ENCODE measurements at regions not wholly inside any gene's neighbourhood (a gene's known extent, or its start where the extent isn't known, plus 50 kb on each side); places are given as distances from the start of the nearest gene placed in this dataset.

- no peaks in the 10 kb centered on the region for H3K27me3 ChIP-seq
- peak; percentile 18 for DNase-seq
Observed at GRCh38 chr10:55500931-55501559, 700.0 kb upstream of the PCDH15 start.

GRCh38 chr10:55497893-55498499 lies 697.0 kb upstream of the PCDH15 start:
- no peak overlapping the region for H3K27ac ChIP-seq
- no peaks in the 10 kb centered on the region for H3K27me3 ChIP-seq
- no peak for DNase-seq
- no peaks in the 10 kb centered on the region for H3K36me3 ChIP-seq
- H3K9ac ChIP-seq (ENCODE audit: low read depth in 2 of 2, low read length in 2 of 2), result no peak overlapping the region
- TF ChIP-seq, protein P1, sequence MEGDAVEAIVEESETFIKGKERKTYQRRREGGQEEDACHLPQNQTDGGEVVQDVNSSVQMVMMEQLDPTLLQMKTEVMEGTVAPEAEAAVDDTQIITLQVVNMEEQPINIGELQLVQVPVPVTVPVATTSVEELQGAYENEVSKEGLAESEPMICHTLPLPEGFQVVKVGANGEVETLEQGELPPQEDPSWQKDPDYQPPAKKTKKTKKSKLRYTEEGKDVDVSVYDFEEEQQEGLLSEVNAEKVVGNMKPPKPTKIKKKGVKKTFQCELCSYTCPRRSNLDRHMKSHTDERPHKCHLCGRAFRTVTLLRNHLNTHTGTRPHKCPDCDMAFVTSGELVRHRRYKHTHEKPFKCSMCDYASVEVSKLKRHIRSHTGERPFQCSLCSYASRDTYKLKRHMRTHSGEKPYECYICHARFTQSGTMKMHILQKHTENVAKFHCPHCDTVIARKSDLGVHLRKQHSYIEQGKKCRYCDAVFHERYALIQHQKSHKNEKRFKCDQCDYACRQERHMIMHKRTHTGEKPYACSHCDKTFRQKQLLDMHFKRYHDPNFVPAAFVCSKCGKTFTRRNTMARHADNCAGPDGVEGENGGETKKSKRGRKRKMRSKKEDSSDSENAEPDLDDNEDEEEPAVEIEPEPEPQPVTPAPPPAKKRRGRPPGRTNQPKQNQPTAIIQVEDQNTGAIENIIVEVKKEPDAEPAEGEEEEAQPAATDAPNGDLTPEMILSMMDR (IDR thresholded peaks at IDR 0.05), result no peak
- no peak overlapping the region for H3K4me3 ChIP-seq
- intact Hi-C loops (cut with DNase I), result no loop called here
- no peaks in the 10 kb centered on the region for H3K9me3 ChIP-seq
- no peaks in the 10 kb centered on the region for H3K4me1 ChIP-seq

More at GRCh38 chr10:55500931-55501559, 700.0 kb upstream of the PCDH15 start:
- no peak overlapping the region for H3K9ac ChIP-seq (ENCODE audit: low read depth in 2 of 2, low read length in 2 of 2)
- H3K4me1 ChIP-seq, result no peaks in the 10 kb centered on the region
- TF ChIP-seq, protein P1 (IDR thresholded peaks at IDR 0.05), result no peak
- intact Hi-C loops (cut with DNase I), result no loop called here
- H3K4me3 ChIP-seq, result no peak overlapping the region
- H3K9me3 ChIP-seq, result no peaks in the 10 kb centered on the region
- no peak overlapping the region for H3K27ac ChIP-seq
- H3K36me3 ChIP-seq, result no peaks in the 10 kb centered on the region

GRCh38 chr10:55495555-55495954 lies 694.5 kb upstream of the PCDH15 start:
- H3K4me1 ChIP-seq, result no peaks in the 10 kb centered on the region
- DNase-seq, result no peak
- H3K9me3 ChIP-seq, result no peaks in the 10 kb centered on the region
- H3K36me3 ChIP-seq, result no peaks in the 10 kb centered on the region
- H3K4me3 ChIP-seq, result no peak overlapping the region
- H3K9ac ChIP-seq (ENCODE audit: low read depth in 2 of 2, low read length in 2 of 2), result no peak overlapping the region
- TF ChIP-seq, protein P1 (IDR thresholded peaks at IDR 0.05), result no peak
- intact Hi-C loops (cut with DNase I), result no loop called here
- H3K27me3 ChIP-seq, result no peaks in the 10 kb centered on the region
- H3K27ac ChIP-seq, result no peak overlapping the region

DNA sequence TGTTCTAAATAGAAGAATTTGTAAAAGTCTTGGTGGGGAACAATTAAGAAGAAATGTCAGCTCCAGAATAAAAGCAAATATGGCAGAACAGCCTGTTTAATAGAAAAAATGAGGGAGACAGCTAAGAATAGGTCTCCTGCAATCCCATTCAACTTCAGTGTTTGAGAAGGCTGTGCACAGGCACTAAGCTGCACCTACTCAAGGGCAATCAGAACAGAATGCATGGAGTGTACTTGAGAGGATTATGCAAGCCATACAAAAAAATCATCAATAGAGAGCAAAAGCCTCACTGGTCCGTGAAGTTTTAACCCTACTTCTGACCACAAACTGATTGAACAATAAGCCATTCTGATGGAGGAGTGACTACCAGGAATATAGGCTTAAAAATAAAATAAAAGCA lies 690.7 kb upstream of the PCDH15 start:
- TF ChIP-seq, protein P1 (IDR thresholded peaks at IDR 0.05), result no peak
- Histone ChIP-seq H3K4me1 (no peaks in the 10 kb centered on the region), H3K4me3 (no peak overlapping the region), H3K9ac (ENCODE audit: low read depth in 2 of 2, low read length in 2 of 2) (no peak overlapping the region), H3K27ac (no peak overlapping the region), H3K9me3 (no peaks in the 10 kb centered on the region), H3K36me3 (no peaks in the 10 kb centered on the region), H3K27me3 (no peaks in the 10 kb centered on the region)
- intact Hi-C loops (cut with DNase I), result no loop called here
- DNase-seq, result no peak

- Histone ChIP-seq H3K27ac (no peak overlapping the region), H3K4me3 (no peak overlapping the region), H3K27me3 (no peaks in the 10 kb centered on the region), H3K9ac (ENCODE audit: low read depth in 2 of 2, low read length in 2 of 2) (no peak overlapping the region), H3K36me3 (no peaks in the 10 kb centered on the region), H3K9me3 (no peaks in the 10 kb centered on the region), H3K4me1 (no peaks in the 10 kb centered on the region)
- intact Hi-C loops (cut with DNase I), result no loop called here
- TF ChIP-seq, protein P1 (IDR thresholded peaks at IDR 0.05), result no peak
- DNase-seq, result no peak
Observed at GRCh38 chr10:55485827-55486226, 684.8 kb upstream of the PCDH15 start.
